Transverse colon (tissue), 4 donors: ENCODE measurements at regions not wholly inside any gene's neighbourhood (a gene's known extent, or its start where the extent isn't known, plus 50 kb on each side); places are given as distances from the start of the nearest gene placed in this dataset.

Source experiments
- DNase-seq: peaks from one replicate; pipeline ENCODE4 v3.0.0-alpha.2; 2019
- H3K27ac ChIP-seq, 4 donors: fragments of 200-600 bp; sonication (generic); 2 replicates each; pipeline ENCODE4 v1.5.1; 2016 to 2018; ENCODE audit warnings: inconsistent platforms in 4 of 4
- H3K27me3 ChIP-seq: fragments of 200-600 bp; sonication (generic); 2 replicates; pipeline ENCODE4 v1.5.1; 2017; ENCODE audit warnings: inconsistent platforms
- H3K36me3 ChIP-seq, 4 donors: fragments of 200-600 bp; sonication (generic); 2 replicates each; pipeline ENCODE4 v1.5.1; 2017 to 2019; ENCODE audit warnings: inconsistent platforms in 4 of 4
- H3K4me1 ChIP-seq, 4 donors: fragments of 200-600 bp; sonication (generic); 2 replicates each; pipeline ENCODE4 v1.5.1; 2017 to 2020; ENCODE audit warnings: inconsistent platforms in 4 of 4
- H3K4me3 ChIP-seq, 4 donors: fragments of 200-600 bp; sonication (generic); 1 replicate in 1 of 4; 2 replicates in 3 of 4; pipeline versions ENCODE4 v1.5.1 to v1.6.1; 2017 to 2019; ENCODE audit warnings: inconsistent platforms in 4 of 4
- H3K9me3 ChIP-seq, 2 donors: fragments of 200-600 bp; sonication (generic); 2 replicates each; pipeline ENCODE4 v1.5.1; 2017 to 2019; ENCODE audit warnings: inconsistent platforms in 2 of 2
- CTCF ChIP-seq, 5 experiments: fragments of 200-600 bp in 3 of 5; fragments of 450-650 bp in 2 of 5; sonication (generic) in 3 of 5; IDR thresholded peaks; 1 replicate in 2 of 5; 2 replicates in 3 of 5; pipeline ENCODE4 v1.5.1; 2016 to 2017; ENCODE audit warnings: antibody characterized with exemption in 5 of 5, inconsistent platforms in 3 of 5, mild to moderate bottlenecking in 2 of 5, moderate library complexity in 1 of 5
- EP300 ChIP-seq: sonication (generic); formaldehyde crosslinking; IDR thresholded peaks from one replicate; pipeline ENCODE4 v1.6.1; 2017; ENCODE audit warnings: antibody characterized with exemption, low read depth
- POLR2A ChIP-seq: fragments of 450-650 bp; IDR thresholded peaks from one replicate; pipeline ENCODE4 v1.6.1; 2016; ENCODE audit warnings: antibody characterized with exemption, mild to moderate bottlenecking, moderate library complexity
- POLR2AphosphoS5 ChIP-seq, 3 donors: sonication (generic); formaldehyde crosslinking; IDR thresholded peaks; one replicate each; pipeline ENCODE4 v1.6.1; 2016; ENCODE audit warnings: antibody characterized with exemption in 3 of 3
- WGBS, 2 donors: methylation state at CpG; one replicate each; pipeline ENCODE4 v1.1.5; 2018; ENCODE audit warnings: low coverage in 1 of 2; 5-methylcytosine and 5-hydroxymethylcytosine counted together
- in situ Hi-C, 4 donors: fragments of 200-750 bp; cut with MboI; loops; one replicate each; pipeline versions ENCODE4 v1.15.0 to v1.15.1; 2017; ENCODE audit warnings: low sequenced_read_pairs in 3 of 4, low pct_ligation_motif_present in 1 of 4, low pct_unique_long_range_greater_than_20kb in 1 of 4
- intact Hi-C: fragments of 100-400 bp; cut with DNase I; formaldehyde crosslinking; loops from one replicate; pipeline ENCODE4 v1.15.1; 2023; ENCODE audit warnings: low total_unique reads

GRCh38 chr7:21089653-21090052 lies 303.0 kb upstream of the SP8 start:
- H3K4me1 ChIP-seq, result peaks cover 0 to 7% (median 3%) of the 10 kb centered on the region in 4 donors
- no peaks in the 10 kb centered on the region for H3K9me3 ChIP-seq
- intact Hi-C loops (no loop called here), in situ Hi-C loops (no loop called here)
- no peak for DNase-seq
- H3K27ac ChIP-seq, result no peak overlapping the region
- H3K27me3 ChIP-seq, result no peaks in the 10 kb centered on the region
- TF ChIP-seq POLR2A, result no peak
- no peak for TF ChIP-seq POLR2AphosphoS5 (IDR thresholded peaks at IDR 0.05)
- no peak for TF ChIP-seq CTCF (IDR thresholded peaks at IDR 0.05)
- TF ChIP-seq EP300, result no peak
- no peaks in the 10 kb centered on the region for H3K36me3 ChIP-seq
- WGBS, 2 donors, result 61 to 65% methylated on average over 2 to 4 of the region's 4 CpGs
- no peak overlapping the region for H3K4me3 ChIP-seq

- intact Hi-C loops, result no loop called here
- peak; percentile 21 for DNase-seq
- Histone ChIP-seq H3K27me3 (no peaks in the 10 kb centered on the region), H3K36me3 (no peaks in the 10 kb centered on the region), H3K4me1 (peaks cover 0 to 7% (median 3%) of the 10 kb centered on the region in 4 donors), H3K4me3 (no peak overlapping the region), H3K9me3 (no peaks in the 10 kb centered on the region), H3K27ac (peak overlapping the region in 3 of 4 donors; percentile 16 to 70 (median 21))
- TF ChIP-seq POLR2AphosphoS5 (IDR thresholded peaks at IDR 0.05) (no peak), POLR2A (no peak), EP300 (no peak), CTCF (IDR thresholded peaks at IDR 0.05) (no peak)
- in situ Hi-C loops, result no loop called here
- 46 to 53% methylated on average over 5 to 9 of the region's 9 CpGs for WGBS, 2 donors
These were observed 306.3 kb upstream of the SP8 start for GRCh38 chr7:21092766-21093702.

GRCh38 chr7:21094589-21094988 lies 307.9 kb upstream of the SP8 start:
- Histone ChIP-seq H3K27me3 (no peaks in the 10 kb centered on the region), H3K9me3 (no peaks in the 10 kb centered on the region), H3K36me3 (no peaks in the 10 kb centered on the region), H3K4me1 (peaks cover 0 to 7% (median 3%) of the 10 kb centered on the region in 4 donors), H3K27ac (no peak overlapping the region), H3K4me3 (no peak overlapping the region)
- intact Hi-C loops, result no loop called here
- in situ Hi-C loops, result no loop called here
- no peak for TF ChIP-seq POLR2AphosphoS5 (IDR thresholded peaks at IDR 0.05)
- TF ChIP-seq EP300, result no peak
- TF ChIP-seq CTCF (IDR thresholded peaks at IDR 0.05), result no peak
- TF ChIP-seq POLR2A, result no peak
- DNase-seq, result no peak

- intact Hi-C loops, result no loop called here
- no peak for DNase-seq
- WGBS, 2 donors, result 67 to 79% methylated on average over 1 of the region's 1 CpG
- TF ChIP-seq POLR2A (no peak), POLR2AphosphoS5 (IDR thresholded peaks at IDR 0.05) (no peak), EP300 (no peak), CTCF (IDR thresholded peaks at IDR 0.05) (no peak)
- Histone ChIP-seq H3K4me1 (peaks cover 0 to 31% (median 13%) of the 10 kb centered on the region in 4 donors), H3K36me3 (no peaks in the 10 kb centered on the region), H3K9me3 (no peaks in the 10 kb centered on the region), H3K4me3 (no peak overlapping the region), H3K27ac (no peak overlapping the region), H3K27me3 (no peaks in the 10 kb centered on the region)
- in situ Hi-C loops, result no loop called here
These were observed 312.7 kb upstream of the SP8 start for GRCh38 chr7:21099432-21099831.
